Lower leg skin (tissue), 4 donors: ENCODE measurements at regions not wholly inside any gene's neighbourhood (a gene's known extent, or its start where the extent isn't known, plus 50 kb on each side); places are given as distances from the start of the nearest gene placed in this dataset.
"Not testable (repeated sequence)": the region's sequence is repeated elsewhere in the genome, so short reads cannot be mapped to it uniquely, and the experiment has no call there.

Experiments used
- DNase-seq, 2 donors: peaks; one replicate each; pipeline ENCODE4 v3.0.0-alpha.2; 2019; ENCODE audit warnings: low spot score in 2 of 2
- H3K4me3 ChIP-seq: fragments of 200-600 bp; sonication (generic); 2 replicates; pipeline ENCODE4 v1.5.1; 2017; ENCODE audit warnings: mild to moderate bottlenecking, low read depth; ENCODE audit not compliant: poor library complexity, severe bottlenecking
- POLR2A ChIP-seq, 2 donors: fragments of 450-650 bp; IDR thresholded peaks; one replicate each; pipeline ENCODE4 v1.6.1; 2016 to 2017; ENCODE audit warnings: antibody characterized with exemption in 2 of 2, mild to moderate bottlenecking in 1 of 2, moderate library complexity in 1 of 2
- WGBS, 2 donors: methylation state at CpG; one replicate each; pipeline ENCODE4 v1.1.5; 2018; 5-methylcytosine and 5-hydroxymethylcytosine counted together
- intact Hi-C: fragments of 100-400 bp; cut with DNase I; formaldehyde crosslinking; loops from one replicate; pipeline ENCODE4 v1.15.0; 2023; ENCODE audit warnings: low total_unique reads
- TF ChIP-seq, protein P1 (sequence below), 3 donors: fragments of 450-650 bp; IDR thresholded peaks; one replicate each; pipeline ENCODE4 v1.5.1; 2016; ENCODE audit warnings: antibody characterized with exemption in 3 of 3, mild to moderate bottlenecking in 3 of 3, moderate library complexity in 2 of 3

DNA sequence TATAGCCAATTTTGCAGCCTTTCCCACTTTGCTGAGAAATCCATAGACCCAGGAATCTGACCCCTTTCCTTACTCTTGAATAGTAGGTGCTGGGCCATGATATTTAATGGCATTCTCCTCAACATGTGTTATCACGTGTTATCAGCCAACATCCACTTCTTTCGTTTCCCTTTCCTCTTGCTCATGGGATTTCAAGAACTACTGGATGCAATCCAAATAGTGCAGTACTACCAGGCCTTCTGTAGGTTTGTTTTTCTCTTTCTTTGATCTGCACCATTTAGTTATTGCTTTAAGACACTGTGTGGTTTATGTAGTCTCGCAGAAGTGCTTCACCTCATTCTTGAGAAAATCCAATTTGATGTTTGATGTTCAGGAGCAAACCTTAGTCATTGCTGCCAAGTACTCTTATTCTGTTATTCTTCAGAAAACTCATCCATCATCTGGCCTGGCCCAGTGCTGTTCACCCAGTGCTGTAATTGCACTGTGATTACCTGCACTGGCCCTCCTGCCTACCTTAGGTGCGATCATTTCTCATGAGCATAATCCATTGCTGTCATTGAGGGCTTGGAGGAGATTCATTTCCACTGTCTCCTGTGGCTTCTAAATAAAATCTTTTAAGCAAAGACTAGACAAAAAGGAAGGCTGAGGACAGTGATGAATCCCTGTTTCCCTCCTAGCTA lies 315.3 kb downstream of the BMPER start:
- no peak for DNase-seq
- no peak overlapping the region for H3K4me3 ChIP-seq
- intact Hi-C loops = no loop called here
- 68% methylated on average over 4 of the region's 4 CpGs for WGBS, 2 donors
- TF ChIP-seq POLR2A (IDR thresholded peaks at IDR 0.05) = no peak
- TF ChIP-seq, protein P1, sequence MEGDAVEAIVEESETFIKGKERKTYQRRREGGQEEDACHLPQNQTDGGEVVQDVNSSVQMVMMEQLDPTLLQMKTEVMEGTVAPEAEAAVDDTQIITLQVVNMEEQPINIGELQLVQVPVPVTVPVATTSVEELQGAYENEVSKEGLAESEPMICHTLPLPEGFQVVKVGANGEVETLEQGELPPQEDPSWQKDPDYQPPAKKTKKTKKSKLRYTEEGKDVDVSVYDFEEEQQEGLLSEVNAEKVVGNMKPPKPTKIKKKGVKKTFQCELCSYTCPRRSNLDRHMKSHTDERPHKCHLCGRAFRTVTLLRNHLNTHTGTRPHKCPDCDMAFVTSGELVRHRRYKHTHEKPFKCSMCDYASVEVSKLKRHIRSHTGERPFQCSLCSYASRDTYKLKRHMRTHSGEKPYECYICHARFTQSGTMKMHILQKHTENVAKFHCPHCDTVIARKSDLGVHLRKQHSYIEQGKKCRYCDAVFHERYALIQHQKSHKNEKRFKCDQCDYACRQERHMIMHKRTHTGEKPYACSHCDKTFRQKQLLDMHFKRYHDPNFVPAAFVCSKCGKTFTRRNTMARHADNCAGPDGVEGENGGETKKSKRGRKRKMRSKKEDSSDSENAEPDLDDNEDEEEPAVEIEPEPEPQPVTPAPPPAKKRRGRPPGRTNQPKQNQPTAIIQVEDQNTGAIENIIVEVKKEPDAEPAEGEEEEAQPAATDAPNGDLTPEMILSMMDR (IDR thresholded peaks at IDR 0.05) = no peak

DNA sequence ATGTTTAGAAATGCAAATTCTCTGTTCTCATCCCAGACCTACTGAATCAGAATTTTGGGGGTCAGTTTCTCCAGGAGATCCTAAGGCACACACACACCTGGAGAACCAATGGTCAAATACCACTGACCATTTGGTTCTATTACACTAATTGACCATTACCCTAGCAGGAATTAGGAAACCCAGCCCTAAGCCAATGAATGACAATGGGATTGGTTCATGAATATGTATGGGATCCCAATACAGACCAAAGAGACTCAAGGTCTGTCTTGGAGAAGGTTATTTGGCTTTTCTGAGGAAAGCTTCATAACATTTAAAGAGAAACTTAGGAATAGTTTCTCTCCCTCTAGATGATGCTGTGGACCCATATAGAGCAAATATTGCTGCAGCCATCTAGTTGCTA lies 317.0 kb downstream of the BMPER start:
- DNase-seq = no peak
- TF ChIP-seq, protein P1 (IDR thresholded peaks at IDR 0.05) = no peak
- TF ChIP-seq POLR2A (IDR thresholded peaks at IDR 0.05) = no peak
- intact Hi-C loops = no loop called here
- H3K4me3 ChIP-seq = no peak overlapping the region

DNA sequence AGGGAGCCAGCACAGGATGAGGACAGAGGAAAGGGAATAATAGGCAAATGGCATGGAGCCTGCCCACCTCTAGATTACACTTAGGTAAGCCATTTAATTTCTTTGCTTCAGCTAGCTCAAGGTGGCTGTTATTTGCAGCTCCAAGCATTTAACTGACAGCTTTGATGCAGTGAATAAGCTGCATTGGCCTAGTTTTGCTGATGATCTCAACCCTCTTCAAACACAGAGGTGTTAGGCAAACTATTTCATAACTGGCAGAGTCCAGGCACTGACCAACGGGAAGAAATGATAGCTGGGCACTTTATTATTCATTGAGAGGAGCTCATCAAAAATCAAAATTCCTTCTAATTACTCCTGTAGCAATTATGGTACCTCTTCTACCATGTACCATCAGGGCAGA lies 317.4 kb downstream of the BMPER start:
- 68 to 70% methylated on average over 1 of the region's 1 CpG for WGBS, 2 donors
- intact Hi-C loops = no loop called here
- no peak overlapping the region for H3K4me3 ChIP-seq
- TF ChIP-seq, protein P1 (IDR thresholded peaks at IDR 0.05) = no peak
- TF ChIP-seq POLR2A (IDR thresholded peaks at IDR 0.05) = no peak
- no peak for DNase-seq

DNA sequence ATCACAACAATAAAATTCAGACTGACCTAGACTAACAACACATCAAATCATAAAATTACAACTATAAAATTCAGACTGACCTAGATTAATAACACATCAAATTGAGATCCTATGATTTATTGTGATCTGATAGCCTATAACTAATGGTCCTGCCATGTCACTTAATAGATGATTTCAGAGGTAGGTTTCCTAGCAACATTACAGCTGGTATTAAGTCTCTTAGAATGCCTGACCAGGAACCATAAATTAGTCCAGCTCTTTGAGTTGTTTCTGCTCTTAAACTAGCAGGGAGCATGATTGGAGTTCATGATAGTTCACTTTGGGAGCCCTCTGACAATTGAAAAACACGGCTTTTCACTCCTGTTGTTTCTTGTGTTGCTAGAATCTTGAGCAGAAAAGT lies 318.9 kb downstream of the BMPER start:
- intact Hi-C loops = no loop called here
- no peak overlapping the region for H3K4me3 ChIP-seq
- TF ChIP-seq POLR2A (IDR thresholded peaks at IDR 0.05) = no peak
- TF ChIP-seq, protein P1 (IDR thresholded peaks at IDR 0.05) = no peak
- no peak for DNase-seq
- WGBS, 2 donors = 42 to 50% methylated on average over 1 of the region's 1 CpG

DNA sequence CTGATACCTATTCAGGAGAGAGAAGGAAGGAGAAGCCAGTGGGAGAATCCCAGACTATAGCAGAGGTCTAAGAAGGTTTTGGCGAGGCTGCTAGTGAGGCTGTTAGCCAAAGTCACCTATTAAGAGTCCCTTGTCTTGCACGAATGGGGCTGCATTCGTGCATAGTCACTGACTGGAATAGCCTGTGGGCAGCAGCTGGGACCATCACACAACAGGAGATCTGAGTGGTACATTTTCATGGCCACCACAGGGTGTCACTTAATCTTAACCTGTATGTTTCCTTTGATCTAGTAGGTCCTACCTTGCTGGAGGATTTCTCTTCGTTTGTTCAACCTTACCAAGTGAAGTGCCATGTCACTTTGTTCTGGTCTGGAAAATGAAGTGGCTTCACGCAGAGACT lies 319.9 kb downstream of the BMPER start:
- 72% methylated on average over 5 of the region's 5 CpGs for WGBS, 2 donors
- TF ChIP-seq, protein P1 (IDR thresholded peaks at IDR 0.05) = no peak
- TF ChIP-seq POLR2A (IDR thresholded peaks at IDR 0.05) = no peak
- no peak for DNase-seq

DNA sequence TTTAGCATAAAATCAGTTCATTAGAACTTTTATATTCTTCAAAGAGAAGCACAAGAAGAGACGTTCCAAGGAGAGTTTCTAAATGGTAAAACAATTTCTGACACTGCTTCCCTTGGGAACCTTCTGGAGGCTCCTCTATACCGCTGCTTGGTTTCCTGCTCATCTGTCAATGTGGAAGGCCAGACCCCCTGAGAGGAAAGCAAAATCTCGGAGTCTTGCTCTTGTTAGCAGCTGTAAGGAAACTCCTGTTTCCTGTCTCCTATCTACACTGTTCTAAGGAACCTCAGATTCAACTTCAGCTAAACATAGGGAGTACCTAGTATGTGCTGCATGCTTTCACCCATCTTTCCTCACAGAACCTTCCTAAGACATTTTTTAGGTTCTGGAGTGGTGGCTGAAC lies 322.2 kb downstream of the BMPER start:
- TF ChIP-seq, protein P1 (IDR thresholded peaks at IDR 0.05) = no peak
- TF ChIP-seq POLR2A (IDR thresholded peaks at IDR 0.05) = no peak
- 38 to 41% methylated on average over 3 of the region's 3 CpGs for WGBS, 2 donors
- intact Hi-C loops = no loop called here
- H3K4me3 ChIP-seq = no peak overlapping the region
- no peak for DNase-seq

More for the DNA sequence above, 319.9 kb downstream of the BMPER start:
- H3K4me3 ChIP-seq = no peak overlapping the region
- intact Hi-C loops = no loop called here

DNA sequence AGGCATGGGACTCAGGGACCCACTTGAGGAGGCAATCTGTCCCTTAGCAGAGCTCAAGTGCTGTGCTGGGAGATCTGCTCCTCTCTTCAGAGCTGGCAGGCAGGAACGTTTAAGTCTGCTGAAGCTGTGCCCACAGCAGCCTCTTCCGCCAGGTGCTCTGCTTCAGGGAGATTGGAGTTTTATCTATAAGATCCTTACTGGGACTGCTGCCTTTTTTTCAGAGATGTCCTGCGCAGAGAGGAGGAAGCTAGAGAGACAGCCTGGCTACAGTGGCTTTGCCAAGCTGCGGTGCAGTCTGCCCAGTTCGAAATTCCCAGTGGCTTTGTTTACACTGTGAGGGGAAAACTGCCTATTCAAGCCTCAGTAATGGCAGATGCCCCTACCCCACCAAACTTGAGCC lies 329.8 kb downstream of the BMPER start:
- 84 to 92% methylated on average over 5 of the region's 5 CpGs for WGBS, 2 donors
- H3K4me3 ChIP-seq, intact Hi-C loops, DNase-seq: not testable (repeated sequence)
